ENCODE measurements at regions not wholly inside any gene's neighbourhood (a gene's known extent, or its start where the extent isn't known, plus 50 kb on each side); places are given as distances from the start of the nearest gene placed in this dataset.

DNA sequence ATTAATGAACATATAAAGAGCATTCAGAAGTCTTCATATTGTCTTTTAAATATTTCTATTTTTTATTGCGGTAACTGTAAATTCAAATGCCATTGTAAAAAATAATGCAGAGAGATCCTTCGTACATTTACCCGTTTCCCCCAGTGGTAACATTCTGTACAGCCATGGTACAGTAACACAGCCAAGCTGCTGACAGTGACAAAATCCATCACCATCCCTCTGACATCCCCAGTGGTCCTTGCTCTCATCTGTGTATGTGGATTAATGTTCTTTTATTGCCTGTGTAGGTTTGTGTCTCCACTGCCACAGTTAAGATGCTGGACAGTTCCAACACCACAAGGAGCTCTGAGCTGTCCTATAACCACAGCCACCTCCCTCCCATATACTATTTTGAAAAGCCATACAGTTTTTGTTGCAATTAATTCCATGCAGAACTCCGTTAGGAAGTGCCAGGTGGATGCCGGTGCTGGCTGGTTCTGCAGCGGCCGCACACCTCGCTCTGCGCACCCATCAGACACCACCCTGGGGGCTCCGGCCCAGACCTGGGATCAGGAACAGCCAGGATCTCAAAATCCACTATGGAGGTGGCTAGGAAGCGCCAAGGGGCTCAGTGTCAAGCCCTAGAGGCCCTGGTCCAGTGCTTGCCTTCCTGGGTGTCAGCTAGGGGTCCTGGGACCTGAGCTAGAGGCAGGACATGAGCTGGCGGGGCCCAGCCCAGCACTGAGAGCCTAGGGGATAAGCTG is 93.1 kb upstream of the PMEPA1 start:
- ATAC-seq (ENCODE audit: low read depth) = no peak
- H3K4me3 ChIP-seq (ENCODE audit: insufficient read depth, low read depth, low read length) = no peak overlapping the region

More for the DNA sequence above, 93.1 kb upstream of the PMEPA1 start:
- H2AFZ ChIP-seq (replicated peaks; ENCODE audit: low read length, poor library complexity) = no peak overlapping the region
- WGBS, 2 experiments (ENCODE audit: extremely low coverage in 2 of 2, insufficient read length in 1 of 2) = 100% methylated on average over 1 of the region's 12 CpGs; no CpG with 5 or more reads in 1 of the 2 experiments
- H4K91ac ChIP-seq (ENCODE audit: insufficient read depth, low read depth, low read length) = no peak overlapping the region
- BruUV-seq (replicated peaks) = no TSS peak
- TF ChIP-seq CHD1 (IDR thresholded peaks at IDR 0.05; ENCODE audit: low read depth, low read length) (no peak), NFE2L2 (IDR thresholded peaks at IDR 0.05; ENCODE audit: low read depth, low read length) (no peak), RCOR1 (IDR thresholded peaks at IDR 0.05; ENCODE audit: insufficient replicate concordance, low read length) (no peak), FOS (IDR thresholded peaks at IDR 0.05; ENCODE audit: low read depth, low read length) (no peak), POLR2A (IDR thresholded peaks at IDR 0.05; ENCODE audit: low read depth, low read length) (no peak)
- no peak overlapping the region for H4K5ac ChIP-seq (ENCODE audit: low read depth, low read length)
- H3K14ac ChIP-seq (replicated peaks; ENCODE audit: low read depth, low read length) = no peak overlapping the region
- H3K9me1 ChIP-seq (ENCODE audit: insufficient read depth, low read length) = no peaks in the 10 kb centered on the region
- H3K9me3 ChIP-seq (ENCODE audit: control insufficient read depth, insufficient read depth, low read length) = no peaks in the 10 kb centered on the region
- H2BK20ac ChIP-seq (ENCODE audit: low read depth, low read length) = no peak overlapping the region
- no peak overlapping the region for H2AK9ac ChIP-seq (replicated peaks; ENCODE audit: low read depth, low read length, poor library complexity)
- no peaks in the 10 kb centered on the region for H3K36me3 ChIP-seq (ENCODE audit: control insufficient read depth, insufficient read depth, low read length)
- H2AK5ac ChIP-seq (ENCODE audit: low read depth, low read length) = no peak overlapping the region
- peaks cover 9% of the 10 kb centered on the region for H3K27me3 ChIP-seq (ENCODE audit: control insufficient read depth, insufficient read depth, low read length)
- no peak overlapping the region for H2BK120ac ChIP-seq (ENCODE audit: low read depth, low read length)
- ChIA-PET POLR2A (ENCODE audit: unreplicated experiment) (no interaction called here), CTCF (no interaction called here)
- no peak overlapping the region for H4K8ac ChIP-seq (ENCODE audit: low read depth in 2 of 2, low read length in 2 of 2)
- no peak overlapping the region for H2BK15ac ChIP-seq (ENCODE audit: low read depth, low read length)
- no peaks in the 10 kb centered on the region for H3K79me1 ChIP-seq (ENCODE audit: low read depth in 1 of 2, low read length in 2 of 2)
- no peak overlapping the region for H2BK5ac ChIP-seq (ENCODE audit: low read depth, low read length, poor library complexity, severe bottlenecking)
- no peak overlapping the region for H3K23ac ChIP-seq (ENCODE audit: low read depth, low read length)
- no peaks in the 10 kb centered on the region for H3K4me1 ChIP-seq (ENCODE audit: control insufficient read depth, insufficient read depth, low read length)
- DNase-seq = no peak
- intact Hi-C loops (cut with micrococcal nuclease) (no loop called here), dilution Hi-C loops (cut with HindIII; ENCODE audit: low sequenced_read_pairs, unreplicated experiment) (no loop called here), in situ Hi-C loops (cut with MboI; ENCODE audit: low sequenced_read_pairs) (no loop called here)
- H3K56ac ChIP-seq (ENCODE audit: extremely low read depth, insufficient read depth, low read length) = no peak overlapping the region
- H3K4me2 ChIP-seq (ENCODE audit: low read depth, low read length) = no peak overlapping the region
- no peak overlapping the region for H3K27ac ChIP-seq (ENCODE audit: insufficient read depth, low read length)
- no peak overlapping the region for H3K4ac ChIP-seq (ENCODE audit: low read depth, low read length)
- H4K20me1 ChIP-seq (ENCODE audit: insufficient read depth, low read length) = no peaks in the 10 kb centered on the region
- no peak overlapping the region for H3K9ac ChIP-seq (ENCODE audit: low read depth, low read length)
- H3K18ac ChIP-seq (ENCODE audit: low read depth, low read length) = no peak overlapping the region

Data from IMR-90 (cell line).